ENCODE measurements at regions not wholly inside any gene's neighbourhood (a gene's known extent, or its start where the extent isn't known, plus 50 kb on each side); places are given as distances from the start of the nearest gene placed in this dataset.

GRCh38 chr5:138640646-138641254 is 65.5 kb upstream of the HSPA9 start:
- Mint-ChIP-seq H3K27ac (no peak overlapping the region), H3K9me3 (no peaks in the 10 kb centered on the region), H3K27me3 (ENCODE audit: low read depth) (no peaks in the 10 kb centered on the region), H3K4me1 (peaks cover 35% of the 10 kb centered on the region), H3K4me3 (no peak overlapping the region), H3K36me3 (no peaks in the 10 kb centered on the region)
- TF ChIP-seq OVOL2 (CRISPR knock-in tag; IDR thresholded peaks at IDR 0.05; ENCODE audit: borderline replicate concordance) = no peak
- TF ChIP-seq ZNF317 (CRISPR knock-in tag; IDR thresholded peaks at IDR 0.05; ENCODE audit: borderline replicate concordance, low read depth) = no peak
- peak; percentile 73 for TF ChIP-seq PRDM15 (CRISPR knock-in tag; IDR thresholded peaks at IDR 0.05)
- no peak for TF ChIP-seq GTF2I (CRISPR knock-in tag; conservative IDR thresholded peaks at IDR 0.05)
- no peak for DNase-seq (ENCODE audit: low spot score)
- CTCF ChIA-PET = interaction anchor here (0.5 to 5.5 kb wide), 28 partner anchors 9 to 622 kb away, joined by 3 to 43 read pairs (median 5); partner anchors contain the start of gene CTNNA1
- POLR2A ChIA-PET = interaction anchor here (0.6 to 1.5 kb wide), 3 partner anchors 48 to 85 kb away, joined by 4 to 5 read pairs (median 5); no protein-coding TSS in a partner anchor
- ATAC-seq = no peak

GRCh38 chr5:138640138-138640537 is 64.9 kb upstream of the HSPA9 start:
- ATAC-seq = no peak
- Mint-ChIP-seq H3K36me3 (no peaks in the 10 kb centered on the region), H3K27me3 (ENCODE audit: low read depth) (no peaks in the 10 kb centered on the region), H3K27ac (no peak overlapping the region), H3K4me1 (peaks cover 37% of the 10 kb centered on the region), H3K4me3 (no peak overlapping the region), H3K9me3 (no peaks in the 10 kb centered on the region)
- TF ChIP-seq USF1 (CRISPR knock-in tag; IDR thresholded peaks at IDR 0.05) (no peak), CBFB (CRISPR knock-in tag; IDR thresholded peaks at IDR 0.05; ENCODE audit: low read depth) (no peak), ZNF121 (CRISPR knock-in tag; IDR thresholded peaks at IDR 0.05) (no peak), NFE2L1 (CRISPR knock-in tag; IDR thresholded peaks at IDR 0.05) (no peak), NFATC4 (CRISPR knock-in tag; IDR thresholded peaks at IDR 0.05) (no peak), ZNF396 (CRISPR knock-in tag; IDR thresholded peaks at IDR 0.05; ENCODE audit: borderline replicate concordance) (no peak), ZNF263 (CRISPR knock-in tag; IDR thresholded peaks at IDR 0.05; ENCODE audit: low read depth) (no peak), STAT6 (CRISPR knock-in tag; conservative IDR thresholded peaks at IDR 0.05; ENCODE audit: low read depth) (no peak), E2F5 (CRISPR knock-in tag; IDR thresholded peaks at IDR 0.05) (no peak), CDX4 (CRISPR knock-in tag; IDR thresholded peaks at IDR 0.05; ENCODE audit: borderline replicate concordance) (no peak), TEAD4 (CRISPR knock-in tag; IDR thresholded peaks at IDR 0.05) (no peak), ATF2 (CRISPR knock-in tag; IDR thresholded peaks at IDR 0.05; ENCODE audit: borderline replicate concordance, low read depth) (no peak)
- no peak for DNase-seq (ENCODE audit: low spot score)
- CTCF ChIA-PET = interaction anchor here (0.7 to 5.5 kb wide), 14 partner anchors 10 to 332 kb away, joined by 3 to 43 read pairs (median 8); partner anchors contain the start of gene CTNNA1
- POLR2A ChIA-PET = interaction anchor here (0.6 to 1.5 kb wide), 2 partner anchors 47 to 85 kb away, joined by 4 to 5 read pairs; no protein-coding TSS in a partner anchor
